ENCODE measurements at regions not wholly inside any gene's neighbourhood (a gene's known extent, or its start where the extent isn't known, plus 50 kb on each side); places are given as distances from the start of the nearest gene placed in this dataset.

GRCh38 chr12:66934302-66935062, 255.6 kb upstream of the GRIP1 start:
- no peak overlapping the region for H3K4me3 ChIP-seq
- in situ Hi-C loops (cut with MboI; ENCODE audit: low pct_ligation_motif_present in 1 of 4, low pct_unique_long_range_greater_than_20kb in 1 of 4, low sequenced_read_pairs in 3 of 4) (no loop called here), intact Hi-C loops (cut with DNase I; ENCODE audit: low total_unique reads) (no loop called here)
- no peak for TF ChIP-seq CTCF (IDR thresholded peaks at IDR 0.05)
- TF ChIP-seq POLR2A (IDR thresholded peaks at IDR 0.05), result no peak
- no peak for TF ChIP-seq EP300 (IDR thresholded peaks at IDR 0.05; ENCODE audit: low read depth)
- no peak for TF ChIP-seq POLR2AphosphoS5 (IDR thresholded peaks at IDR 0.05)
- no peaks in the 10 kb centered on the region for H3K36me3 ChIP-seq
- 64 to 68% methylated on average over 5 of the region's 5 CpGs for WGBS, 2 donors (ENCODE audit: low coverage in 1 of 2)
- H3K27me3 ChIP-seq, result no peaks in the 10 kb centered on the region
- H3K27ac ChIP-seq, result no peak overlapping the region
- H3K9me3 ChIP-seq, result no peaks in the 10 kb centered on the region
- no peaks in the 10 kb centered on the region for H3K4me1 ChIP-seq
- no peak for DNase-seq

GRCh38 chr12:66941150-66941549, 262.3 kb upstream of the GRIP1 start:
- DNase-seq, result no peak
- H3K4me1 ChIP-seq, result peaks cover 0 to 5% (median 0%) of the 10 kb centered on the region in 4 donors
- H3K27ac ChIP-seq, result no peak overlapping the region
- no peaks in the 10 kb centered on the region for H3K36me3 ChIP-seq
- intact Hi-C loops (cut with DNase I; ENCODE audit: low total_unique reads), result no loop called here
- TF ChIP-seq EP300 (IDR thresholded peaks at IDR 0.05; ENCODE audit: low read depth), result no peak
- no peak for TF ChIP-seq POLR2AphosphoS5 (IDR thresholded peaks at IDR 0.05)
- TF ChIP-seq CTCF (IDR thresholded peaks at IDR 0.05), result no peak
- TF ChIP-seq POLR2A (IDR thresholded peaks at IDR 0.05), result no peak
- H3K27me3 ChIP-seq, result no peaks in the 10 kb centered on the region
- no peak overlapping the region for H3K4me3 ChIP-seq
- H3K9me3 ChIP-seq, result no peaks in the 10 kb centered on the region
- WGBS, 2 donors (ENCODE audit: low coverage in 1 of 2), result 63 to 71% methylated on average over 1 of the region's 1 CpG
- in situ Hi-C loops (cut with MboI; ENCODE audit: low pct_ligation_motif_present in 1 of 4, low pct_unique_long_range_greater_than_20kb in 1 of 4, low sequenced_read_pairs in 3 of 4), result no loop called here

GRCh38 chr12:66942741-66943465, 264.0 kb upstream of the GRIP1 start:
- peaks cover 0 to 5% (median 0%) of the 10 kb centered on the region in 4 donors for H3K4me1 ChIP-seq
- in situ Hi-C loops (cut with MboI; ENCODE audit: low pct_ligation_motif_present in 1 of 4, low pct_unique_long_range_greater_than_20kb in 1 of 4, low sequenced_read_pairs in 3 of 4) (no loop called here), intact Hi-C loops (cut with DNase I; ENCODE audit: low total_unique reads) (no loop called here)
- no peaks in the 10 kb centered on the region for H3K9me3 ChIP-seq
- WGBS, 2 donors (ENCODE audit: low coverage in 1 of 2), result 88 to 91% methylated on average over 8 of the region's 8 CpGs
- no peak overlapping the region for H3K27ac ChIP-seq
- DNase-seq, result no peak
- H3K4me3 ChIP-seq, result no peak overlapping the region
- H3K36me3 ChIP-seq, result no peaks in the 10 kb centered on the region
- TF ChIP-seq CTCF (IDR thresholded peaks at IDR 0.05) (no peak), POLR2A (IDR thresholded peaks at IDR 0.05) (no peak), EP300 (IDR thresholded peaks at IDR 0.05; ENCODE audit: low read depth) (no peak), POLR2AphosphoS5 (IDR thresholded peaks at IDR 0.05) (no peak)
- H3K27me3 ChIP-seq, result no peaks in the 10 kb centered on the region

GRCh38 chr12:66944365-66944764, 265.5 kb upstream of the GRIP1 start:
- WGBS, 2 donors (ENCODE audit: low coverage in 1 of 2), result 31 to 41% methylated on average over 2 of the region's 2 CpGs
- Histone ChIP-seq H3K36me3 (no peaks in the 10 kb centered on the region), H3K4me1 (peaks cover 0 to 5% (median 0%) of the 10 kb centered on the region in 4 donors), H3K4me3 (no peak overlapping the region), H3K27me3 (no peaks in the 10 kb centered on the region), H3K9me3 (no peaks in the 10 kb centered on the region), H3K27ac (no peak overlapping the region)
- in situ Hi-C loops (cut with MboI; ENCODE audit: low pct_ligation_motif_present in 1 of 4, low pct_unique_long_range_greater_than_20kb in 1 of 4, low sequenced_read_pairs in 3 of 4) (no loop called here), intact Hi-C loops (cut with DNase I; ENCODE audit: low total_unique reads) (no loop called here)
- TF ChIP-seq EP300 (IDR thresholded peaks at IDR 0.05; ENCODE audit: low read depth) (no peak), CTCF (IDR thresholded peaks at IDR 0.05) (no peak), POLR2AphosphoS5 (IDR thresholded peaks at IDR 0.05) (no peak), POLR2A (IDR thresholded peaks at IDR 0.05) (no peak)
- no peak for DNase-seq

All from transverse colon (tissue), 4 donors.